Sigmoid colon (tissue), 6 donors: ENCODE measurements at regions not wholly inside any gene's neighbourhood (a gene's known extent, or its start where the extent isn't known, plus 50 kb on each side); places are given as distances from the start of the nearest gene placed in this dataset.
A peak's percentile ranks its signal among the peaks of the same experiment; 100 is the strongest.

ENCODE experiments used
- DNase-seq: peaks from one replicate; pipeline ENCODE4 v3.0.0-alpha.2; 2019
- H3K27ac ChIP-seq, 4 donors: fragments of 200-600 bp; sonication (generic); one replicate each; pipeline ENCODE4 v1.5.1; 2016 to 2019; ENCODE audit warnings: mild to moderate bottlenecking in 1 of 4
- H3K27me3 ChIP-seq, 3 donors: fragments of 200-600 bp; sonication (generic); one replicate each; pipeline ENCODE4 v1.5.1; 2019; ENCODE audit warnings: mild to moderate bottlenecking in 1 of 3
- H3K36me3 ChIP-seq, 4 donors: fragments of 200-600 bp; sonication (generic); one replicate each; pipeline ENCODE4 v1.5.1; 2016 to 2019
- H3K4me1 ChIP-seq, 4 donors: fragments of 200-600 bp; sonication (generic); one replicate each; pipeline ENCODE4 v1.5.1; 2017 to 2019
- H3K4me3 ChIP-seq, 4 donors: fragments of 200-600 bp; sonication (generic); one replicate each; pipeline ENCODE4 v1.5.1; 2017 to 2019; ENCODE audit warnings: mild to moderate bottlenecking in 2 of 4, moderate library complexity in 1 of 4
- H3K9me3 ChIP-seq, 4 donors: fragments of 200-600 bp in 3 of 4; sonication (generic) in 3 of 4; one replicate each; pipeline versions ENCODE4 v1.5.1 to v1.6.1; 2013 to 2019
- CTCF ChIP-seq, 4 experiments: fragments of 450-650 bp in 3 of 4; fragments of 200-600 bp in 1 of 4; IDR thresholded peaks; one replicate each; pipeline ENCODE4 v1.5.1; 2016 to 2019; ENCODE audit warnings: antibody characterized with exemption in 4 of 4, mild to moderate bottlenecking in 3 of 4, moderate library complexity in 2 of 4
- EP300 ChIP-seq, 4 donors: sonication (generic); formaldehyde crosslinking; IDR thresholded peaks; one replicate each; pipeline ENCODE4 v1.6.1; 2017; ENCODE audit warnings: antibody characterized with exemption in 4 of 4
- POLR2A ChIP-seq, 2 donors: fragments of 450-650 bp; IDR thresholded peaks; one replicate each; pipeline ENCODE4 v1.6.1; 2016; ENCODE audit warnings: antibody characterized with exemption in 2 of 2, mild to moderate bottlenecking in 2 of 2, moderate library complexity in 2 of 2
- POLR2AphosphoS5 ChIP-seq, 4 donors: sonication (generic); formaldehyde crosslinking; IDR thresholded peaks; one replicate each; pipeline ENCODE4 v1.6.1; 2017; ENCODE audit warnings: antibody characterized with exemption in 4 of 4
- WGBS, 2 donors: extraction: QIAGEN DNeasy Blood & Tissue Kit; methylation state at CpG; one replicate each; pipeline ENCODE4 v1.1.7; 2013; 5-methylcytosine and 5-hydroxymethylcytosine counted together
- intact Hi-C: fragments of 100-400 bp; cut with DNase I; formaldehyde crosslinking; loops from one replicate; pipeline ENCODE4 v1.15.1; 2023
- donor health status: healthy with polysubstance abuse.
- donor health status: healthy.

DNA sequence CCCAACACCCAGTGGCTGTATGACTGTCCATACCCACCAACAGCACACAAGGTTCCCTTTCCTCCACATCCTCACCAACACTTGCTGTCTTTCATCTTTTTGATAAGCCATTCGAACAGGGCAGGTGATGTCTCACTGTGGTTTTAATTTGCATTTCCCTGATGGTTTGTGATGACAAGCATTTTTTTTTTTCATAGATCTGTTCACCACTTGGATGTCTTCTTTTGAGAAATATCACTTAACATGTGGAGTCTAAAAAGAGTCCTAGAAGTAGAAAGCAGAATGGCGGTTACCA lies 198.1 kb upstream of the DIO3 start:
- Histone ChIP-seq H3K27me3 (no peaks in the 10 kb centered on the region), H3K9me3 (no peaks in the 10 kb centered on the region), H3K27ac (peak overlapping the region in 3 of 4 donors; percentile 93 to 95 (median 93)), H3K36me3 (no peaks in the 10 kb centered on the region), H3K4me3 (no peak overlapping the region), H3K4me1 (peaks cover 6 to 80% (median 77%) of the 10 kb centered on the region in 4 donors)
- no peak for DNase-seq
- 66 to 77% methylated on average over 2 of the region's 2 CpGs for WGBS, 2 donors
- TF ChIP-seq EP300 (IDR thresholded peaks at IDR 0.05) (no peak), POLR2AphosphoS5 (IDR thresholded peaks at IDR 0.05) (no peak), CTCF (IDR thresholded peaks at IDR 0.05) (no peak), POLR2A (IDR thresholded peaks at IDR 0.05) (no peak)
- intact Hi-C loops = loop anchor here (10.0 kb wide), 1 partner anchor 658 kb away; no protein-coding TSS in a partner anchor

GRCh38 chr14:101363880-101364391 lies 197.4 kb upstream of the DIO3 start:
- H3K9me3 ChIP-seq = no peaks in the 10 kb centered on the region
- intact Hi-C loops = loop anchor here (10.0 kb wide), 1 partner anchor 659 kb away; no protein-coding TSS in a partner anchor
- no peak overlapping the region for H3K4me3 ChIP-seq
- DNase-seq = peak; percentile 63
- H3K27me3 ChIP-seq = no peaks in the 10 kb centered on the region
- no peak for TF ChIP-seq CTCF (IDR thresholded peaks at IDR 0.05)
- TF ChIP-seq POLR2A (IDR thresholded peaks at IDR 0.05) = no peak
- no peak for TF ChIP-seq EP300 (IDR thresholded peaks at IDR 0.05)
- TF ChIP-seq POLR2AphosphoS5 (IDR thresholded peaks at IDR 0.05) = no peak
- peaks cover 6 to 73% (median 70%) of the 10 kb centered on the region in 4 donors for H3K4me1 ChIP-seq
- H3K27ac ChIP-seq = peak overlapping the region; percentile 65 to 95 (median 93)
- 81 to 88% methylated on average over 16 of the region's 16 CpGs for WGBS, 2 donors
- H3K36me3 ChIP-seq = no peaks in the 10 kb centered on the region

DNA sequence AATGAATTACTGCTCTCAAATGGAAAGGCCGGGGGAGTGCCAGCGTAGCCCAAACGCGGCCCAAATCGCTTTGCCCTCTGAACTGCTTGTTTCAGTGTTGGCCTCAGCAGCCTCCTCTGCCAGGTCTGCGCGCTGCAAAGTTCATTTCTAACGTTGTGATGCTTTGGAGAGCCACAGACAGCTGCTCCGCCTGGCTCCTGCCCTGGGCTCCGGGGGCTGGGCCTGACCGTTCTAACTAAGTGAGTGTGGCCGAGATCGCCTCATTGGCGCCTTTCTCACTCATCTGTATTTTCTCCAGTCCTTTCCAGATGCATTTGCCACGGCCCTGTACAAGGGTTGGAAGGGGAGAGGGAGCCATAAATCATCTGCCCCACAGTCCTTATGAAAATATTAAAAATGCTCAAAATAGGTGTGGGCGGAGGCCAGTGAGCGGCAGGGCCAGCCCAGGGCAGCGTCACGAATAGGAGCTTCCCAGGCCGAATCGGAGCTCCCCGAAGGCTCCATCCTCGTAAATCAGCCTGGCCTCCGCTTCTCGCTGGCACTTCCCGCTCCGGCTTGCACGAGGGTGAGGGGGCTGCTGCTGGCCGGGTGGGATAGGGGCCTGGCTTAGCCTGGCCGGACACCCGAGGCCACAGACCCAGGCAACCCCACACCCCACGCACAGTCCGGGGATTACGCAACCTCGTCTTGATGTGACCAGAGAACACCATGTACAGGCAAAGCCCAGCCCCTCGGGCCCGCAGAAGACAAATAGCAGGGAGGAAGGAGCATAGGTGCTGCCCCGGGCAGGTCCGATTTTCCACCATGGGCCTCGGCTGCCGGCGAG lies 196.6 kb upstream of the DIO3 start:
- WGBS, 2 donors = 63 to 75% methylated on average over 42 of the region's 42 CpGs
- intact Hi-C loops = loop anchor here (10.0 kb wide), 1 partner anchor 660 kb away; no protein-coding TSS in a partner anchor

More for the DNA sequence above, 196.6 kb upstream of the DIO3 start:
- no peaks in the 10 kb centered on the region for H3K9me3 ChIP-seq
- peak; percentile 98 for DNase-seq
- no peaks in the 10 kb centered on the region for H3K27me3 ChIP-seq
- H3K27ac ChIP-seq = peak overlapping the region; percentile 65 to 95 (median 93)
- peaks cover 6 to 65% (median 62%) of the 10 kb centered on the region in 4 donors for H3K4me1 ChIP-seq
- H3K4me3 ChIP-seq = peak overlapping the region in 3 of 4 donors; percentile 3 to 29 (median 23)
- TF ChIP-seq POLR2A (IDR thresholded peaks at IDR 0.05) = no peak
- TF ChIP-seq CTCF (IDR thresholded peaks at IDR 0.05) = no peak
- peak in 3 of 4 donors; percentile 61 to 96 (median 92) for TF ChIP-seq EP300 (IDR thresholded peaks at IDR 0.05)
- peak; percentile 80 to 89 (median 84) for TF ChIP-seq POLR2AphosphoS5 (IDR thresholded peaks at IDR 0.05)
- no peaks in the 10 kb centered on the region for H3K36me3 ChIP-seq
